ENCODE measurements at regions not wholly inside any gene's neighbourhood (a gene's known extent, or its start where the extent isn't known, plus 50 kb on each side); places are given as distances from the start of the nearest gene placed in this dataset.

GRCh38 chr7:96855139-96855538 is 145.5 kb upstream of the SEM1 start:
- DNase-seq (no peak), ATAC-seq (ENCODE audit: low FRiP score in 2 of 2) (no peak)
- no peak overlapping the region for H3K27ac ChIP-seq
- no peaks in the 10 kb centered on the region for H3K36me3 ChIP-seq
- H3K4me1 ChIP-seq = no peaks in the 10 kb centered on the region
- TF ChIP-seq EP300 (IDR thresholded peaks at IDR 0.05) (no peak), CTCF (IDR thresholded peaks at IDR 0.05) (no peak), POLR2A (IDR thresholded peaks at IDR 0.05) (no peak), POLR2AphosphoS5 (IDR thresholded peaks at IDR 0.05) (no peak)
- no peaks in the 10 kb centered on the region for H3K27me3 ChIP-seq
- no peak overlapping the region for H3K4me3 ChIP-seq
- no peaks in the 10 kb centered on the region for H3K9me3 ChIP-seq

- 66 to 71% methylated on average over 1 of the region's 1 CpG for WGBS, 2 donors
- no peak for ATAC-seq (ENCODE audit: low FRiP score in 2 of 2)
Observed at GRCh38 chr7:96855691-96856090, 146.0 kb upstream of the SEM1 start.

DNA sequence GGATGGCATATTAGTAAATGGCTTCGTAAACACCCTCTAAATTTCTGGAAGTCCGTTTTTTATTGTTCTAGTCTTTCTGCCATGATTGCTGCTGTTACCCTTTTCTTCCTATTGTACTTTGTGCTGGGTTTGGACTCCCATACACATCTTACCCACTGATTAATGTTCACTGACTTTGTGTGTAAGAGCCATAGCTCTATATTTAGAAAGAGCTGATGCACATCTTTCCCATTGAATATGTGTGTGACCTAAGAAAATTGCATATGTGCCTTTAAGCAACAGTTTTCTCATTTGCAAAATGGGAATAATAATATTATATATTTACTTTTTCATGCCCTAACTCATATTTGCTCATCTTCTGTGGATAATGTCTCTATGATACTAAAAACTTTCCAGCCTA is 135.8 kb upstream of the DLX6 start:
- Histone ChIP-seq H3K36me3 (no peaks in the 10 kb centered on the region), H3K4me3 (no peak overlapping the region), H3K4me1 (no peaks in the 10 kb centered on the region), H3K27me3 (no peaks in the 10 kb centered on the region), H3K9me3 (no peaks in the 10 kb centered on the region), H3K27ac (no peak overlapping the region)
- ATAC-seq (ENCODE audit: low FRiP score in 2 of 2) (no peak), DNase-seq (no peak)
- TF ChIP-seq POLR2A (IDR thresholded peaks at IDR 0.05) = no peak
- TF ChIP-seq POLR2AphosphoS5 (IDR thresholded peaks at IDR 0.05) = no peak
- no peak for TF ChIP-seq EP300 (IDR thresholded peaks at IDR 0.05)
- TF ChIP-seq CTCF (IDR thresholded peaks at IDR 0.05) = no peak
- 77 to 86% methylated on average over 2 of the region's 2 CpGs for WGBS, 2 donors

More at GRCh38 chr7:96855691-96856090, 146.0 kb upstream of the SEM1 start:
- no peak for DNase-seq
- Histone ChIP-seq H3K4me3 (no peak overlapping the region), H3K36me3 (no peaks in the 10 kb centered on the region), H3K27ac (no peak overlapping the region), H3K9me3 (no peaks in the 10 kb centered on the region), H3K4me1 (no peaks in the 10 kb centered on the region), H3K27me3 (no peaks in the 10 kb centered on the region)
- TF ChIP-seq POLR2A (IDR thresholded peaks at IDR 0.05) = no peak
- TF ChIP-seq CTCF (IDR thresholded peaks at IDR 0.05) = no peak
- TF ChIP-seq EP300 (IDR thresholded peaks at IDR 0.05) = no peak
- TF ChIP-seq POLR2AphosphoS5 (IDR thresholded peaks at IDR 0.05) = no peak

- Histone ChIP-seq H3K36me3 (no peaks in the 10 kb centered on the region), H3K4me3 (no peak overlapping the region), H3K27me3 (no peaks in the 10 kb centered on the region), H3K27ac (no peak overlapping the region), H3K4me1 (no peaks in the 10 kb centered on the region), H3K9me3 (no peaks in the 10 kb centered on the region)
- ATAC-seq (ENCODE audit: low FRiP score in 2 of 2) = no peak
- DNase-seq = no peak
- TF ChIP-seq POLR2AphosphoS5 (IDR thresholded peaks at IDR 0.05) (no peak), EP300 (IDR thresholded peaks at IDR 0.05) (no peak)
- 64 to 74% methylated on average over 2 of the region's 2 CpGs for WGBS, 2 donors
Observed at GRCh38 chr7:96870185-96870584, 135.2 kb upstream of the DLX6 start.

GRCh38 chr7:96870934-96871333 is 134.4 kb upstream of the DLX6 start:
- H3K36me3 ChIP-seq = no peaks in the 10 kb centered on the region
- TF ChIP-seq POLR2A (IDR thresholded peaks at IDR 0.05) = no peak
- ATAC-seq (ENCODE audit: low FRiP score in 2 of 2) (no peak), DNase-seq (no peak)
- H3K27ac ChIP-seq = no peak overlapping the region
- H3K4me1 ChIP-seq = no peaks in the 10 kb centered on the region
- no peaks in the 10 kb centered on the region for H3K9me3 ChIP-seq
- H3K27me3 ChIP-seq = no peaks in the 10 kb centered on the region
- H3K4me3 ChIP-seq = no peak overlapping the region

DNA sequence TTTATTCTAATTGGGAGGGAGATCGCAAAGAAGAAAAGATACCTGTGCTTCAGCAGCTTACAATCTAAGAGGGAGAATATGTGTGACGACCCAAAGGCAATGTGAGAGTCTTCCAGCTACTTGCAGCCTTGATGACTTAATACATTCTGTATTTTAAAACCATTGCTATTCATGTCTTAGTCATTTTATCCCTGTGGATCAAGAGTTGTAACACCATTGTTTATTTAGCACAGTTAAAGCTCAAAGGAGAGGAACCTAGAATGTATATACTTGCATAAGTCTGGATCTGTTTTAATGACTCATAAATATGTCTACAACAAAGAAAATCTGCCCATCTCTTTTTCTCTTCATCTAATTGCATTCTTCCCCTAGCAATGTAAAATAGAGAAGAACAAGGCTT is 117.9 kb upstream of the DLX6 start:
- WGBS, 2 donors = 84 to 100% methylated on average over 2 of the region's 2 CpGs
- no peaks in the 10 kb centered on the region for H3K4me1 ChIP-seq
- no peak overlapping the region for H3K27ac ChIP-seq
- H3K9me3 ChIP-seq = no peaks in the 10 kb centered on the region
- no peaks in the 10 kb centered on the region for H3K36me3 ChIP-seq
- no peak for DNase-seq
- H3K27me3 ChIP-seq = no peaks in the 10 kb centered on the region
- H3K4me3 ChIP-seq = no peak overlapping the region
- no peak for ATAC-seq (ENCODE audit: low FRiP score in 2 of 2)
- TF ChIP-seq CTCF (IDR thresholded peaks at IDR 0.05) (no peak), POLR2AphosphoS5 (IDR thresholded peaks at IDR 0.05) (no peak)
